HUES64 (cell line): ENCODE measurements at regions not wholly inside any gene's neighbourhood (a gene's known extent, or its start where the extent isn't known, plus 50 kb on each side); places are given as distances from the start of the nearest gene placed in this dataset.

Source experiments
- H3K27ac ChIP-seq: 2 replicates; pipeline ENCODE4 v1.7.0; 2013; ENCODE audit warnings: low read depth, low read length, inconsistent platforms
- H3K27me3 ChIP-seq: 2 replicates; pipeline ENCODE4 v1.6.1; 2013; ENCODE audit warnings: mild to moderate bottlenecking, low read length; ENCODE audit not compliant: insufficient read depth
- H3K36me3 ChIP-seq: 2 replicates; pipeline ENCODE4 v1.6.1; 2013; ENCODE audit warnings: mild to moderate bottlenecking, low read length; ENCODE audit not compliant: insufficient read depth
- H3K4me1 ChIP-seq: 2 replicates; pipeline ENCODE4 v1.6.1; 2013; ENCODE audit warnings: mild to moderate bottlenecking, low read length, moderate library complexity; ENCODE audit not compliant: insufficient read depth
- H3K4me3 ChIP-seq: 2 replicates; pipeline ENCODE4 v1.5.1; 2013; ENCODE audit warnings: mild to moderate bottlenecking, low read length, moderate library complexity
- H3K9ac ChIP-seq: 2 replicates; pipeline ENCODE4 v1.6.1; 2013; ENCODE audit warnings: mild to moderate bottlenecking, low read depth, low read length
- H3K9me3 ChIP-seq: 2 replicates; pipeline ENCODE4 v1.6.1; 2013; ENCODE audit warnings: low read depth, low read length; ENCODE audit not compliant: insufficient read depth
- WGBS: fragments of 150-250, 120-280 bp; methylation state at CpG from one replicate; pipeline ENCODE4 v1.1.7; 2013; ENCODE audit warnings: missing lambda C conversion rate; 5-methylcytosine and 5-hydroxymethylcytosine counted together

- Histone ChIP-seq H3K9me3 (peaks cover 10% of the 10 kb centered on the region), H3K9ac (no peak overlapping the region), H3K27me3 (no peaks in the 10 kb centered on the region), H3K4me3 (no peak overlapping the region), H3K36me3 (no peaks in the 10 kb centered on the region), H3K4me1 (no peaks in the 10 kb centered on the region), H3K27ac (no peak overlapping the region)
- 96% methylated on average over 2 of the region's 2 CpGs for WGBS
These were observed 538.5 kb downstream of the INHBA start for GRCh38 chr7:41164440-41164839.

GRCh38 chr7:41163991-41164390, 538.9 kb downstream of the INHBA start:
- 74% methylated on average over 3 of the region's 3 CpGs for WGBS
- no peaks in the 10 kb centered on the region for H3K36me3 ChIP-seq
- no peaks in the 10 kb centered on the region for H3K4me1 ChIP-seq
- no peaks in the 10 kb centered on the region for H3K27me3 ChIP-seq
- peaks cover 10% of the 10 kb centered on the region for H3K9me3 ChIP-seq
- H3K9ac ChIP-seq, result no peak overlapping the region
- no peak overlapping the region for H3K4me3 ChIP-seq
- H3K27ac ChIP-seq, result no peak overlapping the region

- H3K9me3 ChIP-seq, result peaks cover 10% of the 10 kb centered on the region
- H3K27me3 ChIP-seq, result no peaks in the 10 kb centered on the region
- H3K36me3 ChIP-seq, result no peaks in the 10 kb centered on the region
- no peak overlapping the region for H3K4me3 ChIP-seq
- H3K9ac ChIP-seq, result no peak overlapping the region
- H3K4me1 ChIP-seq, result no peaks in the 10 kb centered on the region
- 94% methylated on average over 4 of the region's 4 CpGs for WGBS
- no peak overlapping the region for H3K27ac ChIP-seq
These were observed 540.3 kb downstream of the INHBA start for GRCh38 chr7:41162612-41163011.

GRCh38 chr7:41161041-41161587, 541.8 kb downstream of the INHBA start:
- 94% methylated on average over 4 of the region's 4 CpGs for WGBS
- Histone ChIP-seq H3K4me3 (no peak overlapping the region), H3K36me3 (no peaks in the 10 kb centered on the region), H3K9ac (no peak overlapping the region), H3K9me3 (peaks cover 10% of the 10 kb centered on the region), H3K4me1 (no peaks in the 10 kb centered on the region; the same call in 1 of the 2 replicates), H3K27me3 (no peaks in the 10 kb centered on the region), H3K27ac (no peak overlapping the region)

GRCh38 chr7:41156268-41156667, 546.6 kb downstream of the INHBA start:
- Histone ChIP-seq H3K4me3 (no peak overlapping the region), H3K9ac (no peak overlapping the region), H3K27ac (no peak overlapping the region), H3K4me1 (no peaks in the 10 kb centered on the region; the same call in 1 of the 2 replicates), H3K27me3 (no peaks in the 10 kb centered on the region), H3K36me3 (no peaks in the 10 kb centered on the region), H3K9me3 (peaks cover 10% of the 10 kb centered on the region)
- WGBS, result 77% methylated on average over 1 of the region's 2 CpGs

- H3K4me1 ChIP-seq, result no peaks in the 10 kb centered on the region; the same call in 1 of the 2 replicates
These were observed 549.6 kb downstream of the INHBA start for GRCh38 chr7:41153268-41153667.

GRCh38 chr7:41152179-41152678, 550.7 kb downstream of the INHBA start:
- Histone ChIP-seq H3K4me1 (no peaks in the 10 kb centered on the region; the same call in 1 of the 2 replicates), H3K9ac (no peak overlapping the region), H3K27me3 (no peaks in the 10 kb centered on the region), H3K36me3 (no peaks in the 10 kb centered on the region), H3K27ac (no peak overlapping the region), H3K9me3 (no peaks in the 10 kb centered on the region), H3K4me3 (no peak overlapping the region)
- WGBS, result 92% methylated on average over 4 of the region's 4 CpGs

More at GRCh38 chr7:41153268-41153667, 549.6 kb downstream of the INHBA start:
- Histone ChIP-seq H3K36me3 (no peaks in the 10 kb centered on the region), H3K9me3 (no peaks in the 10 kb centered on the region), H3K4me3 (no peak overlapping the region), H3K9ac (no peak overlapping the region), H3K27ac (no peak overlapping the region), H3K27me3 (no peaks in the 10 kb centered on the region)

- no peaks in the 10 kb centered on the region for H3K9me3 ChIP-seq
- H3K4me1 ChIP-seq, result no peaks in the 10 kb centered on the region
- no peak overlapping the region for H3K4me3 ChIP-seq
- no peaks in the 10 kb centered on the region for H3K36me3 ChIP-seq
- H3K27me3 ChIP-seq, result no peaks in the 10 kb centered on the region
- WGBS, result 96% methylated on average over 16 of the region's 16 CpGs
- no peak overlapping the region for H3K27ac ChIP-seq
- no peak overlapping the region for H3K9ac ChIP-seq
These were observed 553.3 kb downstream of the INHBA start for GRCh38 chr7:41149576-41149975.

- H3K9ac ChIP-seq, result no peak overlapping the region
- H3K27me3 ChIP-seq, result no peaks in the 10 kb centered on the region
- H3K36me3 ChIP-seq, result no peaks in the 10 kb centered on the region
- 100% methylated on average over 1 of the region's 1 CpG for WGBS
- H3K4me3 ChIP-seq, result no peak overlapping the region
- no peak overlapping the region for H3K27ac ChIP-seq
- peaks cover 7% of the 10 kb centered on the region; the same call in 1 of the 2 replicates for H3K4me1 ChIP-seq
- H3K9me3 ChIP-seq, result no peaks in the 10 kb centered on the region
These were observed 554.4 kb downstream of the INHBA start for GRCh38 chr7:41148521-41148951.

GRCh38 chr7:41147606-41148485, 555.0 kb downstream of the INHBA start:
- no peak overlapping the region for H3K27ac ChIP-seq
- no peaks in the 10 kb centered on the region for H3K9me3 ChIP-seq
- H3K27me3 ChIP-seq, result no peaks in the 10 kb centered on the region
- H3K4me1 ChIP-seq, result peaks cover 7% of the 10 kb centered on the region; the same call in 1 of the 2 replicates
- no peak overlapping the region for H3K9ac ChIP-seq
- H3K36me3 ChIP-seq, result no peaks in the 10 kb centered on the region
- WGBS, result 95% methylated on average over 3 of the region's 3 CpGs
- no peak overlapping the region for H3K4me3 ChIP-seq

GRCh38 chr7:41146429-41146828, 556.5 kb downstream of the INHBA start:
- no peaks in the 10 kb centered on the region for H3K9me3 ChIP-seq
- peaks cover 7% of the 10 kb centered on the region; the same call in 1 of the 2 replicates for H3K4me1 ChIP-seq
- H3K27me3 ChIP-seq, result no peaks in the 10 kb centered on the region
- H3K9ac ChIP-seq, result no peak overlapping the region
- no CpG with 5 or more reads among the region's 3 CpGs for WGBS
- no peak overlapping the region for H3K27ac ChIP-seq
- H3K36me3 ChIP-seq, result no peaks in the 10 kb centered on the region
- H3K4me3 ChIP-seq, result no peak overlapping the region
